ENCODE measurements at regions not wholly inside any gene's neighbourhood (a gene's known extent, or its start where the extent isn't known, plus 50 kb on each side); places are given as distances from the start of the nearest gene placed in this dataset.

GRCh38 chr17:53168413-53168812 lies 654.3 kb upstream of the KIF2B start:
- CTCF ChIA-PET, result no interaction called here
- intact Hi-C loops (cut with micrococcal nuclease) (no loop called here), dilution Hi-C loops (cut with HindIII; ENCODE audit: low sequenced_read_pairs, unreplicated experiment) (no loop called here)

More at GRCh38 chr17:53168413-53168812, 654.3 kb upstream of the KIF2B start:
- Histone ChIP-seq H3K14ac (replicated peaks; ENCODE audit: low read depth, low read length) (no peak overlapping the region), H2AFZ (replicated peaks; ENCODE audit: low read length, poor library complexity) (no peak overlapping the region), H3K27me3 (ENCODE audit: control insufficient read depth, insufficient read depth, low read length) (no peaks in the 10 kb centered on the region), H4K8ac (ENCODE audit: low read depth in 2 of 2, low read length in 2 of 2) (no peak overlapping the region), H2BK120ac (ENCODE audit: low read depth, low read length) (no peak overlapping the region), H3K36me3 (ENCODE audit: control insufficient read depth, insufficient read depth, low read length) (no peaks in the 10 kb centered on the region), H3K9ac (ENCODE audit: low read depth, low read length) (no peak overlapping the region), H4K91ac (ENCODE audit: insufficient read depth, low read depth, low read length) (no peak overlapping the region), H3K27ac (ENCODE audit: insufficient read depth, low read length) (no peak overlapping the region), H4K20me1 (ENCODE audit: insufficient read depth, low read length) (no peaks in the 10 kb centered on the region), H3K4ac (ENCODE audit: low read depth, low read length) (no peak overlapping the region), H3K79me1 (ENCODE audit: low read depth in 1 of 2, low read length in 2 of 2) (no peaks in the 10 kb centered on the region), H3K9me3 (ENCODE audit: control insufficient read depth, insufficient read depth, low read length) (no peaks in the 10 kb centered on the region; the same call in 1 of the 2 replicates), H3K23ac (ENCODE audit: low read depth, low read length) (no peak overlapping the region), H3K56ac (ENCODE audit: extremely low read depth, insufficient read depth, low read length) (no peak overlapping the region), H3K4me2 (ENCODE audit: low read depth, low read length) (no peak overlapping the region), H3K4me3 (ENCODE audit: insufficient read depth, low read depth, low read length) (no peak overlapping the region), H2BK20ac (ENCODE audit: low read depth, low read length) (no peak overlapping the region), H3K4me1 (ENCODE audit: control insufficient read depth, insufficient read depth, low read length) (no peaks in the 10 kb centered on the region), H3K18ac (ENCODE audit: low read depth, low read length) (no peak overlapping the region), H4K5ac (ENCODE audit: low read depth, low read length) (no peak overlapping the region), H2AK9ac (replicated peaks; ENCODE audit: low read depth, low read length, poor library complexity) (no peak overlapping the region), H3K9me1 (ENCODE audit: insufficient read depth, low read length) (no peaks in the 10 kb centered on the region), H2AK5ac (ENCODE audit: low read depth, low read length) (no peak overlapping the region), H2BK5ac (ENCODE audit: low read depth, low read length, poor library complexity, severe bottlenecking) (no peak overlapping the region), H2BK15ac (ENCODE audit: low read depth, low read length) (no peak overlapping the region)
- BruUV-seq (replicated peaks), result no TSS peak
- DNase-seq (no peak), ATAC-seq (ENCODE audit: low read depth) (no peak)
- TF ChIP-seq RCOR1 (IDR thresholded peaks at IDR 0.05; ENCODE audit: insufficient replicate concordance, low read length) (no peak), POLR2A (IDR thresholded peaks at IDR 0.05; ENCODE audit: low read depth, low read length) (no peak), CHD1 (IDR thresholded peaks at IDR 0.05; ENCODE audit: low read depth, low read length) (no peak), MAFK (IDR thresholded peaks at IDR 0.05; ENCODE audit: low read depth, low read length) (no peak), FOS (IDR thresholded peaks at IDR 0.05; ENCODE audit: low read depth, low read length) (no peak), MAZ (IDR thresholded peaks at IDR 0.05; ENCODE audit: borderline replicate concordance, low read depth, low read length) (no peak)
- WGBS, 2 experiments (ENCODE audit: extremely low coverage in 2 of 2, insufficient read length in 1 of 2), result no CpG with 5 or more reads among the region's 1 CpG
- POLR2A ChIA-PET (ENCODE audit: unreplicated experiment), result no interaction called here
- in situ Hi-C loops (cut with MboI; ENCODE audit: low sequenced_read_pairs), result no loop called here

Data from IMR-90 (cell line).